Smooth muscle cell (in vitro differentiated cells): ENCODE measurements at regions not wholly inside any gene's neighbourhood (a gene's known extent, or its start where the extent isn't known, plus 50 kb on each side); places are given as distances from the start of the nearest gene placed in this dataset.

Experiments used
- DNase-seq: peaks from one replicate; lab custom pipeline; 2025; ENCODE audit not compliant: unreplicated experiment; lab: John Stamatoyannopoulos, UW
- H2AFZ ChIP-seq: fragments of 200-600 bp; sonication (generic); 2 replicates; pipeline ENCODE4 v1.6.0; 2016; ENCODE audit warnings: antibody characterized with exemption, low read depth, mild to moderate bottlenecking
- H3F3A ChIP-seq: fragments of 200-600 bp; sonication (generic); 2 replicates; pipeline ENCODE4 v1.6.0; 2017; ENCODE audit warnings: antibody characterized with exemption, low read depth
- H3K27ac ChIP-seq: fragments of 200-600 bp; sonication (generic); 2 replicates; pipeline ENCODE4 v1.5.1; 2016; ENCODE audit warnings: low read depth, mild to moderate bottlenecking
- H3K27me3 ChIP-seq: fragments of 200-600 bp; sonication (generic); 2 replicates; pipeline ENCODE4 v1.6.1; 2016; ENCODE audit warnings: low read depth, mild to moderate bottlenecking
- H3K36me3 ChIP-seq: fragments of 200-600 bp; sonication (generic); 2 replicates; pipeline ENCODE4 v1.5.1; 2016; ENCODE audit warnings: low read depth
- H3K4me1 ChIP-seq: fragments of 200-600 bp; sonication (generic); 2 replicates; pipeline ENCODE4 v1.5.1; 2016; ENCODE audit warnings: low read depth
- H3K4me2 ChIP-seq: fragments of 200-600 bp; sonication (generic); 2 replicates; pipeline ENCODE4 v1.6.0; 2016; ENCODE audit warnings: mild to moderate bottlenecking
- H3K4me3 ChIP-seq: fragments of 200-600 bp; sonication (generic); 2 replicates; pipeline ENCODE4 v1.5.1; 2016; ENCODE audit warnings: mild to moderate bottlenecking
- H3K79me2 ChIP-seq: fragments of 200-600 bp; sonication (generic); 2 replicates; pipeline ENCODE4 v1.6.0; 2016; ENCODE audit warnings: low read depth, mild to moderate bottlenecking
- H3K9ac ChIP-seq: fragments of 200-600 bp; sonication (generic); 2 replicates; pipeline ENCODE4 v1.6.0; 2016; ENCODE audit warnings: low read depth
- H3K9me3 ChIP-seq: fragments of 200-600 bp; sonication (generic); replicated peaks from 2 replicates; pipeline ENCODE4 v1.5.1; 2016; ENCODE audit warnings: low read depth
- H4K20me1 ChIP-seq: fragments of 200-600 bp; sonication (generic); 2 replicates; pipeline ENCODE4 v1.6.0; 2016; ENCODE audit warnings: low read depth
- WGBS: methylation state at CpG from one replicate; pipeline ENCODE4 v1.1.7; 2016; ENCODE audit warnings: low lambda C conversion rate; 5-methylcytosine and 5-hydroxymethylcytosine counted together
- TF ChIP-seq, protein P1 (sequence below): fragments of 200-600 bp; sonication (generic); IDR thresholded peaks from 2 replicates; pipeline ENCODE4 v1.5.1; 2017; ENCODE audit warnings: borderline replicate concordance, mild to moderate bottlenecking, antibody characterized with exemption; ENCODE audit not compliant: insufficient read depth, poor library complexity, severe bottlenecking

DNA sequence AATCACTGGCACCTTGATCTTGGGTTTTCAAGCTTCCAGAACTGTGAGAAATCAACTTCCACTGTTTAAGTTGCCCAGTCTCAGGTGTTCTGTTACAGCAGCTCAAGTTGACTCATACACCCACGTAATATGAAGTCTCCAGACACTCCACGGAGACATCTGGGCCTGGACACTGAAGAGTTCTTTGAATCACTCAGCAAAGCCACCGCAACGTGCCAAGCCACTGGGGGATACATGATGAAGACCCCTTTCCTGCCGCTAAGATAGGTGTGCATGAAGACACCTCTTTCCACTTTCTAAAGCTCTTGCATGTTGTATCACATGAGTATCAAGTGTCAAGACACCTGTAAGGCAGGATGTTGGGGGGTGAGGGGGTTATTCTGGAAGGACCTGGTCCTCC, 311.7 kb upstream of the RTL1 start:
- H3F3A ChIP-seq = peaks cover under 1% of the 10 kb centered on the region
- peaks cover 8% of the 10 kb centered on the region for H3K9me3 ChIP-seq
- 89% methylated on average over 5 of the region's 5 CpGs for whole genome bisulfite sequencing
- no peak for DNase-seq
- no peak overlapping the region for H3K27ac ChIP-seq
- no peak overlapping the region for H3K9ac ChIP-seq
- no peak overlapping the region for H2AFZ ChIP-seq
- TF ChIP-seq, protein P1, sequence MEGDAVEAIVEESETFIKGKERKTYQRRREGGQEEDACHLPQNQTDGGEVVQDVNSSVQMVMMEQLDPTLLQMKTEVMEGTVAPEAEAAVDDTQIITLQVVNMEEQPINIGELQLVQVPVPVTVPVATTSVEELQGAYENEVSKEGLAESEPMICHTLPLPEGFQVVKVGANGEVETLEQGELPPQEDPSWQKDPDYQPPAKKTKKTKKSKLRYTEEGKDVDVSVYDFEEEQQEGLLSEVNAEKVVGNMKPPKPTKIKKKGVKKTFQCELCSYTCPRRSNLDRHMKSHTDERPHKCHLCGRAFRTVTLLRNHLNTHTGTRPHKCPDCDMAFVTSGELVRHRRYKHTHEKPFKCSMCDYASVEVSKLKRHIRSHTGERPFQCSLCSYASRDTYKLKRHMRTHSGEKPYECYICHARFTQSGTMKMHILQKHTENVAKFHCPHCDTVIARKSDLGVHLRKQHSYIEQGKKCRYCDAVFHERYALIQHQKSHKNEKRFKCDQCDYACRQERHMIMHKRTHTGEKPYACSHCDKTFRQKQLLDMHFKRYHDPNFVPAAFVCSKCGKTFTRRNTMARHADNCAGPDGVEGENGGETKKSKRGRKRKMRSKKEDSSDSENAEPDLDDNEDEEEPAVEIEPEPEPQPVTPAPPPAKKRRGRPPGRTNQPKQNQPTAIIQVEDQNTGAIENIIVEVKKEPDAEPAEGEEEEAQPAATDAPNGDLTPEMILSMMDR = no peak
- no peaks in the 10 kb centered on the region for H4K20me1 ChIP-seq
- H3K36me3 ChIP-seq = no peaks in the 10 kb centered on the region
- H3K4me3 ChIP-seq = no peak overlapping the region
- no peaks in the 10 kb centered on the region for H3K27me3 ChIP-seq
- peaks cover 8% of the 10 kb centered on the region for H3K4me1 ChIP-seq
- H3K79me2 ChIP-seq = no peaks in the 10 kb centered on the region
- H3K4me2 ChIP-seq = no peak overlapping the region

DNA sequence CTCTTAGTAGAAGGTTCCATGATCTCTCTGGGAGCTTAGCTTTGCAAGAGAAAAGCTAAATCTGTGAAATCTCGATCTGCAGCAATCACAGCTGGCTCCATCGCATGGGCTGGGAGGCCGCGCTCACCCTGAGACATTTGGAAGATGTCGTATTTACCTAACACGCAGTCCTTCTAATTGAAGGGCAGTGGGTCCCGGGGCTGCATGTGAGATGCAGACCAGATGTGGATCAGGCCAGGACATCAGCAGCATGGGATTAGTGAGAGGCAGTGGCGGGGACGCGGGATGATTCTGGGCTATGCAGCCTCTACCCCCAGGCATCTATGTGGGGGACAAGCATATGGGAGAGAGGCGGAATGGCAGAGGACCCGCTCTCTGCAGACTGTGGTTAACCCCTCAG, 312.4 kb upstream of the RTL1 start:
- H3K9ac ChIP-seq = no peak overlapping the region
- peaks cover 11% of the 10 kb centered on the region for H3K4me1 ChIP-seq
- 35% methylated on average over 12 of the region's 12 CpGs for WGBS
- H3K27me3 ChIP-seq = no peaks in the 10 kb centered on the region
- H4K20me1 ChIP-seq = no peaks in the 10 kb centered on the region
- H3K27ac ChIP-seq = peak overlapping the region; percentile 44
- H3K4me3 ChIP-seq = no peak overlapping the region
- peak overlapping the region; percentile 64 for H2AFZ ChIP-seq
- DNase-seq = no peak
- peaks cover 4% of the 10 kb centered on the region for H3F3A ChIP-seq
- TF ChIP-seq, protein P1 = no peak
- H3K36me3 ChIP-seq = no peaks in the 10 kb centered on the region
- H3K9me3 ChIP-seq = peaks cover 8% of the 10 kb centered on the region
- peak overlapping the region; percentile 61 for H3K4me2 ChIP-seq
- H3K79me2 ChIP-seq = no peaks in the 10 kb centered on the region

DNA sequence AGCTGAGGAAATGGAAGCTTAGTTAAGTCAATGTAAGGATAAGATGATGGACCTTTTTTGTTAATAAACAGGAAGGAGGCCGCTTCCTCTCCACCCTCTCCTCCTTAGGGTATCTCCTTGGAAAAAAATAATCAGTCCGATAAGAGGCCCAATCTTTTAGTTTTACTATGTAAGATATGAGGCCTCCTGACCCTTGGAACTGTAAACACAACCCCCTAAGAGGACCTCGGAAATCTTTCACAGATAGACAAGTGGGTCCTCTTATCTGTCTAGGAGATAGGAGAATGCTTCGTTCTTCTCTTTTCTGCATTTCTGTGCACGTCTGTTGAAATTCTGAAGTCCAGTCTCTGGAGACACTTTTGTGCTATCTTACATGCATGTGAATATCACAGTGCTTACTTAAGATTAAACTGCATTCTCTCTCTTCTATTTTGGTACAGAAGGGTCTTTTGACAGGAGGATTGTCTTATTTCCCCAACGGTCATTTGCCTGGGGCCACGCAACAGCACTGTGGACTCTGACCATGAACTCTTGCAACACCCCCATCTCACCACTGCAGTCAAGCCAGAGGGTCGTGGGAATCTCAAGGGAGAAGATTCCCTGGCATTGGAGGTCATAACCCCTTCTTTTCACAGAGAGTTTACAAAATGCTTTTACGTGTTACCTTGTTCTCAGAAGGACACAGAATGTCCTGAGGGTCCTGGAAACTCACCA, 313.0 kb upstream of the RTL1 start:
- WGBS = 19% methylated on average over 9 of the region's 9 CpGs

More for the DNA sequence above, 313.0 kb upstream of the RTL1 start:
- peak overlapping the region; percentile 44 for H3K27ac ChIP-seq
- peak overlapping the region; percentile 61 for H3K4me2 ChIP-seq
- no peak overlapping the region for H3K9ac ChIP-seq
- peaks cover 11% of the 10 kb centered on the region for H3K4me1 ChIP-seq
- no peaks in the 10 kb centered on the region for H3K79me2 ChIP-seq
- no peak for DNase-seq
- peaks cover 4% of the 10 kb centered on the region for H3F3A ChIP-seq
- peak overlapping the region; percentile 23 for H2AFZ ChIP-seq
- H3K4me3 ChIP-seq = no peak overlapping the region
- no peaks in the 10 kb centered on the region for H4K20me1 ChIP-seq
- no peaks in the 10 kb centered on the region for H3K36me3 ChIP-seq
- TF ChIP-seq, protein P1 = no peak
- peaks cover 7% of the 10 kb centered on the region for H3K9me3 ChIP-seq
- H3K27me3 ChIP-seq = no peaks in the 10 kb centered on the region
